CD4-positive, alpha-beta T cell (primary cell): ENCODE measurements at regions not wholly inside any gene's neighbourhood (a gene's known extent, or its start where the extent isn't known, plus 50 kb on each side); places are given as distances from the start of the nearest gene placed in this dataset.
A peak's percentile ranks its signal among the peaks of the same experiment; 100 is the strongest.
"Not testable (repeated sequence)": the region's sequence is repeated elsewhere in the genome, so short reads cannot be mapped to it uniquely, and the experiment has no call there.

Experiments
- ATAC-seq: fragments of 200-7000 bp; cut with Tn5 transposase; one replicate; pipeline ENCODE4 v1.10.0; 2022; ENCODE audit warnings: mild to moderate bottlenecking; ENCODE audit not compliant: poor library complexity
- CTCF ChIA-PET: fragments of 350-600 bp; sonication (Branson Sonifier 250); formaldehyde crosslinking; loops from one replicate; lab custom pipeline; 2021; ENCODE audit warnings: antibody characterized with exemption, inconsistent platforms; lab: Charles Lee
- POLR2A ChIA-PET: fragments of 350-600 bp; sonication (Branson Sonifier 250); formaldehyde crosslinking; loops from one replicate; lab custom pipeline; 2021; ENCODE audit warnings: antibody characterized with exemption, inconsistent platforms; lab: Charles Lee
- DNase-seq, 14 experiments: peaks; one replicate each; pipeline ENCODE4 v3.0.0-alpha.2; 2013 to 2020; ENCODE audit warnings: mixed read lengths in 2 of 14
- H3K27ac ChIP-seq, 2 donors: one replicate each; pipeline versions ENCODE4 v1.5.1 to v1.7.0; 2013; ENCODE audit warnings: low read length in 2 of 2, low read depth in 1 of 2, mild to moderate bottlenecking in 1 of 2
- H3K27me3 ChIP-seq, 2 experiments: 1 replicate in 1 of 2; 2 replicates in 1 of 2; pipeline versions ENCODE4 v1.6.1 to v1.7.0; 2013; ENCODE audit warnings: low read length in 2 of 2, control low read depth in 1 of 2, mild to moderate bottlenecking in 1 of 2, moderate library complexity in 1 of 2; ENCODE audit not compliant: insufficient read depth in 2 of 2, control insufficient read depth in 1 of 2
- H3K36me3 ChIP-seq: one replicate; pipeline ENCODE4 v1.6.1; 2013; ENCODE audit warnings: low read length, control low read depth; ENCODE audit not compliant: insufficient read depth
- H3K4me1 ChIP-seq: one replicate; pipeline ENCODE4 v1.6.1; 2013; ENCODE audit warnings: low read length, control low read depth; ENCODE audit not compliant: insufficient read depth
- H3K4me3 ChIP-seq: one replicate; pipeline ENCODE4 v1.5.1; 2013; ENCODE audit warnings: mild to moderate bottlenecking, low read length, moderate library complexity
- H3K9me3 ChIP-seq, 2 experiments: 1 replicate in 1 of 2; 2 replicates in 1 of 2; pipeline versions ENCODE4 v1.6.1 to v1.7.0; 2013; ENCODE audit warnings: low read length in 2 of 2, mild to moderate bottlenecking in 2 of 2, control low read depth in 1 of 2, moderate library complexity in 1 of 2; ENCODE audit not compliant: control insufficient read depth in 1 of 2, insufficient read depth in 1 of 2
- H3K27ac Mint-ChIP-seq: one replicate; pipeline ENCODE4 v1.8.0; 2020; ENCODE audit warnings: mixed read lengths
- H3K27me3 Mint-ChIP-seq: one replicate; pipeline ENCODE4 v1.8.0; 2021; ENCODE audit warnings: mixed read lengths
- H3K36me3 Mint-ChIP-seq: one replicate; pipeline ENCODE4 v1.8.0; 2021; ENCODE audit warnings: low read depth, mixed read lengths
- H3K4me1 Mint-ChIP-seq: one replicate; pipeline ENCODE4 v1.8.0; 2021; ENCODE audit warnings: low read depth, mixed read lengths
- H3K4me3 Mint-ChIP-seq: one replicate; pipeline ENCODE4 v1.8.0; 2020; ENCODE audit warnings: mild to moderate bottlenecking, mixed read lengths
- H3K9me3 Mint-ChIP-seq: one replicate; pipeline ENCODE4 v1.8.0; 2020; ENCODE audit warnings: mixed read lengths
- intact Hi-C, 2 experiments: fragments of 100-400 bp; cut with DNase I in 1 of 2; cut with micrococcal nuclease in 1 of 2; formaldehyde crosslinking; loops; one replicate each; pipeline versions ENCODE4 v1.15.1 to v1.9.0; 2023 to 2025; cut with DNase I, micrococcal nuclease

DNA sequence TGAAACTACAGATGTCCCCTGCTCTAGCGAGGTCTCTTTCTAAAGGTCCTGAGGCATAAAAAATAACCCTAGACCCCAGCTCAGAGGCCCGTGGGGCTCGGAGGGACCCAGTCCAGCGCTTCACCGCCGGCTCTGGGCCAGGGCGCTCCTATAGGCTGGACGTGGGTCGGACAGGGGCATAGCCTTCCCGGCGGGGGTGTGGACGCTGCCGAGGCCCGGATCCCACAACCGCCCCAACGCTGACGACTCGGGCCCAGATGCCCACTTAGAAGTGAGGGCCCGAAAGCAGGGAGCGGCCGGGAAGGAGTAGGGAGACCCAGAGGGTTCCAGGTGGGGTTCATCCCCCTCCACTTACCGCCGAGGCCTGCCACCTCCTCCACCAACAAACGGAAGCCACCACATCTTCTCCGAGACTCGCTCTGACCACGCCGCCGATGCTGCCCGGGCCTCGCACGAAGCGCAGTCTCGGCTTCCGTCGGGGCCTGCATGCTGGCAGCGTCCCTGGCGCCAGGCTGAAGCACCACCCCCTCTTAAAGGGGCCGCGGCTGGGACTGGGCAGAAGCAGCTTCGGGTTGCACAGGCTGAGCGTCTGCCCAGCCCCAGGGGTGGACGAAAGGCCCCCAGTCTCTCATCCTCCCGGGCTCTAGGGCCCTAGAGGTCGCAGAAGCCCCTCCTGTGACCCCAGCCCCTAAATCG is 179.0 kb upstream of the TPTE start:
- peak; percentile 67 for ATAC-seq
- H3K27me3 Mint-ChIP-seq, H3K4me3 ChIP-seq, H3K4me3 Mint-ChIP-seq, H3K4me1 ChIP-seq, intact Hi-C loops, H3K4me1 Mint-ChIP-seq, DNase-seq, POLR2A ChIA-PET, H3K27ac ChIP-seq, H3K36me3 ChIP-seq, CTCF ChIA-PET, H3K27ac Mint-ChIP-seq, H3K27me3 ChIP-seq: not testable (repeated sequence)
- H3K36me3 Mint-ChIP-seq = peaks cover 12% of the 10 kb centered on the region
- peaks cover 33% of the 10 kb centered on the region for H3K9me3 Mint-ChIP-seq
- peaks cover 28 to 39% of the 10 kb centered on the region in 2 experiments for H3K9me3 ChIP-seq

DNA sequence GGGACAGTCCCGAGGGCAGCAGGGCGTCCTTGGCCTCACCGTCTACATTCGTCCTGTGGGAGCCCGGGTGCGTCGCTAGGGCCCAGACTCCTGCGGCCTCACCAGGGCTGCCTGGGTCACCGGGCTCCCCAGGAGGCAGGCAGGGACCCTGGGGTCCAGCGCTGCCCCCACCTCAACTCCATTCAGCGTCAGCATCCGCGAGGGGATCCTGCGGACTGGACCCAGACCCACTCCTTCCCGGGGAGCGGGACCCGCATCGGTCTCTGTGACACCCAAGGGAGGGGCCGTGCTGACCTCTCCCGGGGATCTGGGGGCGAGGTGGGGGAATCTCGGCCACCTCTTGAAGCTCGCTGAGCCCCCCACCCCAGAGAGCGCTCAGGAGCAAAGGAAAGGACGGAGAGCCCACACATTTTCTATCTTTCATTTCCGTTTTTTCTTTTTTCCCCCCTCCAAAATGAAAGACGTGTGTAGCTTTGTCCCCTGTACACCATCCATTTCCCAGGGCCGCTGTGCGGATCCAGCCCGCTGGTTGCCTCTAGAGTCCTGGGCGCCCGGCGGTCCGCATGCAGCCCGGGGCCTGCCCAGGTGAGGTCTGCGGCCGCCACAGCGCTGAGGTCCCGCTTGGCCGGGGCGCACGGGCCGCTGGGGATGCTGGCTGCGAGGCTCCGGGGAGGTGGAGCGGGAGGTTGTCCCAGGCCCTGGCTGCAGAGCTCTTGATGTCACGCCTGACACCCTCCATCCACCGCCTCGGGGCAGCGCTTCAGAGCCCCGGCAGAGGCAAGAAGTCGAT is 178.0 kb upstream of the TPTE start:
- H3K4me1 Mint-ChIP-seq, H3K27me3 Mint-ChIP-seq, H3K27me3 ChIP-seq, H3K27ac Mint-ChIP-seq, H3K4me1 ChIP-seq, DNase-seq, H3K4me3 Mint-ChIP-seq, H3K4me3 ChIP-seq, H3K36me3 ChIP-seq, POLR2A ChIA-PET, intact Hi-C loops, ATAC-seq, H3K27ac ChIP-seq, CTCF ChIA-PET: not testable (repeated sequence)
- peaks cover 12% of the 10 kb centered on the region for H3K36me3 Mint-ChIP-seq
- peaks cover 31% of the 10 kb centered on the region for H3K9me3 Mint-ChIP-seq
- H3K9me3 ChIP-seq = peaks cover 30 to 48% of the 10 kb centered on the region in 2 experiments

DNA sequence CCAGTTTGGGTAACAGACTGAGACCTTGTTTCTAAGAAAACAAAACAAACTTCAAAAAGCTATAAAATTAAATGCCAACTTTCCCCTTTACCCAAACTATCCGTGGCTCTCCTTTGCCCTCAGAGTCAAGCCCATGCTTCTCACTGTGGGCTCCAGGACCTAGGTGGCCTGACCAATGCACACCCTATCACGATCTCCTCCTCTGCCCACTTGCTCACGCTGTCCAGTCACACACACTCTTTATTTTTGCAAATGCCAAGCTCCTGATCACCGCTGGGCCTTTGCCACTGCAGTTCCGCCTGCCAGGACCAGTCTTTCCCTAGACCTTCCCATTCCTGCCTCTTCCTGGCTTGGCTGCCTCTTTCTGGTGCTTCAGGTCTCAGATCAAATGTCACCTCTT is 177.1 kb upstream of the TPTE start:
- Mint-ChIP-seq H3K9me3 (peaks cover 31% of the 10 kb centered on the region), H3K36me3 (peaks cover 12% of the 10 kb centered on the region)
- H3K27ac ChIP-seq, CTCF ChIA-PET, ATAC-seq, H3K4me3 ChIP-seq, H3K27ac Mint-ChIP-seq, H3K4me1 ChIP-seq, H3K27me3 Mint-ChIP-seq, H3K4me1 Mint-ChIP-seq, POLR2A ChIA-PET, H3K4me3 Mint-ChIP-seq, H3K36me3 ChIP-seq, H3K27me3 ChIP-seq, intact Hi-C loops, DNase-seq: not testable (repeated sequence)
- H3K9me3 ChIP-seq = peaks cover 33 to 48% of the 10 kb centered on the region in 2 experiments

DNA sequence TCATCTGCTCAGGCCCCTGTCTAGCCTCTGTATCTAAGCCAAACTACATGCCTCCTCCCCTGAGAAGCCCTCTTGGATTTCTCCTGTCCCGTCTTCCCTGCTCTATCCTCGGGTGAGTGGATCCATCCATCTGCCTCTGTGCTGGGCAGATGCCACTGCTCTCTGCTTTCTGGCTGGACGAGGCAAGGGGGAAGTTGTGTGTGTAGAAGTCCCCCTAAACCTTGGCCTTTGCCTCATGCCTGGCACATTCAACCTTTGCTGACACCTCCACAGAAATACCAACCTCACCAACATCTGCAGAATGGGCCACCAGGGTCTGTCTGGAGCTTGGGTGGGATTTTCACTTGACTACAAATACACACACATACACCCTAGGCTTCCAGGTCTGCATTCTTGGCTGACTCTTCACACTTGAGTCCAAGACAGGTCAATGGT is 176.2 kb upstream of the TPTE start:
- intact Hi-C loops, H3K27ac Mint-ChIP-seq, H3K27me3 ChIP-seq, H3K27me3 Mint-ChIP-seq, H3K4me3 ChIP-seq, H3K36me3 ChIP-seq, H3K4me1 Mint-ChIP-seq, H3K4me3 Mint-ChIP-seq, H3K27ac ChIP-seq, DNase-seq, ATAC-seq, CTCF ChIA-PET, POLR2A ChIA-PET, H3K4me1 ChIP-seq: not testable (repeated sequence)
- peaks cover 12% of the 10 kb centered on the region for H3K36me3 Mint-ChIP-seq
- peaks cover 34 to 48% of the 10 kb centered on the region in 2 experiments for H3K9me3 ChIP-seq
- peaks cover 28% of the 10 kb centered on the region for H3K9me3 Mint-ChIP-seq

DNA sequence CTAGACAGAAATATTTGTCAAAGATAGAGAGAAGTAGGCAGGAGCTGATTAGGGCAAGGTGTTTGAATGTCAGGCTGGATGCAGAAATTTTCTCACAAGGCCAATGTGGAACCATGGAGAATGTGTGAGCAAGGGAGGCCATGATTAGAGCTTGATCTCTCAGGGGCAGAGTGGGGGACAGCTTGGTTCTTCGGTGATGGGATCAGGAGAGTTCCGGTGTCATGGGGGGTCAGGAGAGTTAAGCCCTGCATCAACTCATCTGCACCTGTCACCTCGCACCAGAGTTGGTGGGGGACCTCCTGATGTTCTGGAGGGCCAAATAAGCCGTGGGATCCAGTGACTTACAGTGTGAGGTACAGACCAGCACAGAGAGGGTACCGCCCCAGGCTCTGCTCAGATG is 175.1 kb upstream of the TPTE start:
- CTCF ChIA-PET, H3K27me3 Mint-ChIP-seq, H3K4me1 ChIP-seq, H3K27me3 ChIP-seq, H3K4me1 Mint-ChIP-seq, H3K4me3 Mint-ChIP-seq, H3K27ac ChIP-seq, intact Hi-C loops, H3K4me3 ChIP-seq, DNase-seq, H3K27ac Mint-ChIP-seq, ATAC-seq, H3K36me3 ChIP-seq, POLR2A ChIA-PET: not testable (repeated sequence)
- Mint-ChIP-seq H3K36me3 (peaks cover 12% of the 10 kb centered on the region), H3K9me3 (peaks cover 25% of the 10 kb centered on the region)
- H3K9me3 ChIP-seq = peaks cover 29 to 48% of the 10 kb centered on the region in 2 experiments

DNA sequence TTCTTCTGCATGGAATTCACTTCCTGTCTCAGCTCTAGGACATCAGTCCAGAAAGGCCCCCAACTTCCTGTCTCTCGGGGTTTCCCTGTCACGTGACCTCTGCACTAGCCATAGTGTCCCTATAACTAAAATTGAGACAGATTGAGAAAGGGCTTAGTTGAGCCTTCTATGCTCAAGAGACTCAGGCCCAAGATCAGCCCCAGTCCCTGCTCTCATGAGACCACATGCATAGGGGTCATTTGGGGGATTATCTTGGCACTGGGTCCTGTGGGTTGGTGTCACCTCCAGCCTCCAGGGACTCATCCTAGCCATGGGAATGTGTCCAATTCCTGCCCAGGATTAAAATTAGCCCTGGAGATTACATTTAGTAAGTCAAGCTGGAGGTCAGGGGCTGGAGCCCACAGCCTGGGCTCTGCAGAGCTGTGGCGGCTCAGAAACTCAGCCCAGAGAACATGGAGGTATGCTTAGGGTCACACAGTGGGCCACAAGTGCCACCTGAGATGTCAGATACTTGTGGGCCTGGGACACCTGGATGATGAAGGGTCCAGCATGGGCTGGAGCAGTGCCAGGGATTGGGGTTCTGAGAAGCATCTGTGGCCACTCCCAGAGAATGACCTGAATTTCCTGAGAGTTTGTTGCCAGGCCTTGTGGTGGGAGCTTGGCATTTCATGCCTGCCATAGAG is 174.3 kb upstream of the TPTE start:
- H3K4me1 Mint-ChIP-seq, intact Hi-C loops, H3K27me3 Mint-ChIP-seq, H3K4me3 Mint-ChIP-seq, CTCF ChIA-PET, DNase-seq, H3K27ac ChIP-seq, H3K4me3 ChIP-seq, ATAC-seq, POLR2A ChIA-PET, H3K27ac Mint-ChIP-seq, H3K27me3 ChIP-seq, H3K4me1 ChIP-seq, H3K36me3 ChIP-seq: not testable (repeated sequence)
- Mint-ChIP-seq H3K36me3 (peaks cover 15% of the 10 kb centered on the region), H3K9me3 (peaks cover 28% of the 10 kb centered on the region)
- H3K9me3 ChIP-seq = peaks cover 29 to 43% of the 10 kb centered on the region in 2 experiments
